IPS-20b (cell line): ENCODE measurements at regions not wholly inside any gene's neighbourhood (a gene's known extent, or its start where the extent isn't known, plus 50 kb on each side); places are given as distances from the start of the nearest gene placed in this dataset.

ENCODE experiments used
- H3K27ac ChIP-seq: one replicate; pipeline ENCODE4 v1.5.1; 2013; ENCODE audit warnings: low read length
- H3K27me3 ChIP-seq: 2 replicates; pipeline ENCODE4 v1.6.1; 2013; ENCODE audit warnings: mild to moderate bottlenecking, low read length, inconsistent platforms; ENCODE audit not compliant: insufficient read depth
- H3K36me3 ChIP-seq: 2 replicates; pipeline ENCODE4 v1.6.1; 2013; ENCODE audit warnings: low read depth, mild to moderate bottlenecking, inconsistent platforms, low read length, moderate library complexity; ENCODE audit not compliant: insufficient read depth
- H3K4me1 ChIP-seq: 2 replicates; pipeline ENCODE4 v1.6.1; 2013; ENCODE audit warnings: mild to moderate bottlenecking, control low read depth, inconsistent platforms, low read length, moderate library complexity; ENCODE audit not compliant: insufficient read depth
- H3K4me3 ChIP-seq: 2 replicates; pipeline ENCODE4 v1.5.1; 2013; ENCODE audit warnings: mild to moderate bottlenecking, low read length, inconsistent platforms
- H3K9ac ChIP-seq: 2 replicates; pipeline ENCODE4 v1.6.1; 2013; ENCODE audit warnings: low read depth, mild to moderate bottlenecking, inconsistent platforms, low read length, moderate library complexity
- H3K9me3 ChIP-seq: 2 replicates; pipeline ENCODE4 v1.6.1; 2013; ENCODE audit warnings: mild to moderate bottlenecking, low read depth, low read length, inconsistent platforms; ENCODE audit not compliant: insufficient read depth

GRCh38 chr2:66691031-66691965 lies 256.4 kb downstream of the MEIS1 start:
- Histone ChIP-seq H3K27ac (no peak overlapping the region), H3K36me3 (no peaks in the 10 kb centered on the region), H3K4me3 (peak overlapping the region; percentile 53), H3K27me3 (no peaks in the 10 kb centered on the region), H3K4me1 (peaks cover 48% of the 10 kb centered on the region; the same call in 1 of the 2 replicates), H3K9ac (peak overlapping the region; percentile 10; the same call in 1 of the 2 replicates), H3K9me3 (no peaks in the 10 kb centered on the region)

DNA sequence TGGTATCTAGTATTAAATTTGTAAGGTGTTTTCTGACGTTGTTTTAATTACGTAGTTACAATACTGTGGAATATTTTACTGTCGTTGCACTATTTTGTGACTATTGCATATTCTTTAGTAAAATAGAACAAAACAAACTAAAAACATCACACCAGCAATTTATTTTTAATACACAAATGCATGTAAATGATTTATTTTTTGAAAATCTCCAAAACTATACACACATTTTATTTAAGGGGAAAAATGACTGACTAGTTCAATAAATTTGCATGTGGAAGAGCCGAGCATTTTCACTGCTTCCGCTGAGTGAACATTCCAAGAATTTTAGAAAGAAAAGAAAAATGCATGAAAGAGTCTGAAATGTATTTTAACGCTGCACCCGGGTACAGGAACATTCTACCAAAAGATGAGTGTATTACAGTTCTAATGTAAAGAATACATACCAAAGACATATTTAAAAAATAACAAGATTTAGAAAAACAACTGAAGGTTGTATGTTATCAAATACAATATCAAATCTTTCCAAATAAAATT lies 257.7 kb downstream of the MEIS1 start:
- H3K4me1 ChIP-seq, result peaks cover 38% of the 10 kb centered on the region; the same call in 1 of the 2 replicates
- no peak overlapping the region for H3K9ac ChIP-seq
- no peak overlapping the region for H3K27ac ChIP-seq
- H3K27me3 ChIP-seq, result no peaks in the 10 kb centered on the region
- no peak overlapping the region for H3K4me3 ChIP-seq
- H3K36me3 ChIP-seq, result no peaks in the 10 kb centered on the region
- H3K9me3 ChIP-seq, result no peaks in the 10 kb centered on the region

- Histone ChIP-seq H3K4me3 (no peak overlapping the region), H3K27ac (no peak overlapping the region), H3K9me3 (no peaks in the 10 kb centered on the region), H3K36me3 (no peaks in the 10 kb centered on the region), H3K9ac (no peak overlapping the region), H3K27me3 (no peaks in the 10 kb centered on the region), H3K4me1 (peaks cover 45% of the 10 kb centered on the region; the same call in 1 of the 2 replicates)
These were observed 258.4 kb downstream of the MEIS1 start for GRCh38 chr2:66693076-66693965.

DNA sequence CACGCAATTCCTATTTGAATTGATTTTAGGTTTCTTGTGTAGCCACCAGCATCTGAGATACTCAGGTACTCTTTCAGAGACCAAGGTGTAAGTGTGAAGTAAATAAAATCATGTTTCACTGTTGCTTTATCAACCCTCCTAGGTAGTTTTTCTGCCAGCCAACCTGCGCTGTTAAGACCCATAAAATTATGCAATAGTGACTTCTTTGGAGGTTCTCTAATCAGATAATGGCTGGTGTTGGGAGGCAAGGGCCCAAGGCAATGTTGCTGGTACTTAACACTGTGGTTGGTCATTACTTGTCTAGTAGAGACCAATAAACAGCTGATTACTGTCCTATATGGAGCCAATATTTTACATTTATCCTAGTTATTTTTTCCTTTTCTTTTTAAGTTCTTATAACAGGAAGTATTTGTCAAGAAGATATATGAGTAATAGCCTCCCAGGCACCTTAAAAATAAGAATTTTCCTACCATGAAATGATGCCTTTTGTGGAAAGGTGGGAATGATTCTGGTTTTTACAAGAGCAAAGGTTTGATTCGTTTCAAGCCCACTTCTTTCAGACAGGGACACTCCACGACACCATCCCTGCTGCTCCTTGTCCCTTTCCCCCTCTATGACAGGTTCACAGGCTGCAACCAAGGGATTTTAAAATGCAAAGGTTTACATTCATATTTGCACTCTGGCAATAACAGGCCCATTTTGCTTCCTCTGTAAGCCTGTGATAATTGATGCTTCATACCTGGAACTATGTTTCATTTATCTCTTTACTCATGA lies 259.3 kb downstream of the MEIS1 start:
- Histone ChIP-seq H3K27me3 (no peaks in the 10 kb centered on the region), H3K9ac (no peak overlapping the region), H3K9me3 (no peaks in the 10 kb centered on the region), H3K36me3 (no peaks in the 10 kb centered on the region), H3K4me1 (peaks cover 53% of the 10 kb centered on the region), H3K27ac (no peak overlapping the region), H3K4me3 (no peak overlapping the region)

DNA sequence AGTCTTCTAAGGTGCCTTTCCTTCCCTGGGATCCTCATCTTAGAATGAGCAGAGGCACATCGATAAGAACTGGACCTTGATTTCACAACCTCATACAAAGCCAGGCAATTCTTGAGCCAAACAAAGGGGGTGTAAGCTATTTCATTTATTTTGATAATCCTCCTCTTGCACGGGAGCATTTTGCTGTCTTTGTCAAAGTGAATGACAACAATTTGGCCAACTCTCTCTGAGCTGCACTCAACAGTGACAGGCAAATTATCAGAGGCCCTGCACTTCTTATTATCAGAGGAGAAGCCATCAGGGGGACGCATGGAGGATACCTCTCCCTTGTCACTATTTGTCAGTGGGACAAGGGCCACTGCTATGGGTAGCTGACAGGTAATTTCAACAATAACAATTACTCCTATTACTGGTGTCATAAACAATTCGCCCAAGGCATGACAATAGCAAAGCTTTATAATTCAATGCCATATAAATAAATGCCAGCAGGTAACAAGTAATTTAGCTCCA lies 260.4 kb downstream of the MEIS1 start:
- peaks cover 55% of the 10 kb centered on the region for H3K4me1 ChIP-seq
- H3K27ac ChIP-seq, result no peak overlapping the region
- no peaks in the 10 kb centered on the region for H3K36me3 ChIP-seq
- no peaks in the 10 kb centered on the region for H3K27me3 ChIP-seq
- no peak overlapping the region for H3K4me3 ChIP-seq
- no peaks in the 10 kb centered on the region for H3K9me3 ChIP-seq
- H3K9ac ChIP-seq, result no peak overlapping the region

- Histone ChIP-seq H3K9me3 (no peaks in the 10 kb centered on the region), H3K27ac (no peak overlapping the region), H3K27me3 (no peaks in the 10 kb centered on the region), H3K36me3 (no peaks in the 10 kb centered on the region), H3K4me3 (no peak overlapping the region), H3K9ac (no peak overlapping the region), H3K4me1 (peaks cover 51% of the 10 kb centered on the region)
These were observed 261.4 kb downstream of the MEIS1 start for GRCh38 chr2:66696374-66696773.

- H3K4me3 ChIP-seq, result no peak overlapping the region
- H3K9me3 ChIP-seq, result no peaks in the 10 kb centered on the region
- no peak overlapping the region for H3K27ac ChIP-seq
- no peak overlapping the region for H3K9ac ChIP-seq
- no peaks in the 10 kb centered on the region for H3K27me3 ChIP-seq
- H3K36me3 ChIP-seq, result no peaks in the 10 kb centered on the region
- H3K4me1 ChIP-seq, result peaks cover 48% of the 10 kb centered on the region
These were observed 262.0 kb downstream of the MEIS1 start for GRCh38 chr2:66696886-66697285.

DNA sequence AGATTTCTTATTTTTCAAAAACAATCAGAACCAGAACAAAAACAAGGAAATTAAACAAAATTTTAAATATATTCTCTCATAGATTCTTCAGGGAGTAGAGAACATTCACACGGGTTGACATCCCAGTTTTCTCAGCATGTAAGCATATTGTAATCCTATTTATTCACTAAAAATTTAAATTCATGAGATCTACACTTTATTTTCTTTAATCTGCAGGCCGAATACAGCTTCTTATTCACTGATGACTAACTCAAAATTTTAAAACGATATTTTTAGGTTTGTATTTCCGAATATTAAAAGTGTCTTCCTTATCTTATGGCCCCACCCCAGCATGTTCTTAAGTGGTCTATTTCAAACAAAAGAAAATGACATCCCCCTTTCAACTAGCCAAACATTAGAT lies 262.4 kb downstream of the MEIS1 start:
- Histone ChIP-seq H3K36me3 (no peaks in the 10 kb centered on the region), H3K9me3 (no peaks in the 10 kb centered on the region), H3K9ac (no peak overlapping the region), H3K4me3 (no peak overlapping the region), H3K27me3 (no peaks in the 10 kb centered on the region), H3K4me1 (peaks cover 44% of the 10 kb centered on the region), H3K27ac (no peak overlapping the region)

DNA sequence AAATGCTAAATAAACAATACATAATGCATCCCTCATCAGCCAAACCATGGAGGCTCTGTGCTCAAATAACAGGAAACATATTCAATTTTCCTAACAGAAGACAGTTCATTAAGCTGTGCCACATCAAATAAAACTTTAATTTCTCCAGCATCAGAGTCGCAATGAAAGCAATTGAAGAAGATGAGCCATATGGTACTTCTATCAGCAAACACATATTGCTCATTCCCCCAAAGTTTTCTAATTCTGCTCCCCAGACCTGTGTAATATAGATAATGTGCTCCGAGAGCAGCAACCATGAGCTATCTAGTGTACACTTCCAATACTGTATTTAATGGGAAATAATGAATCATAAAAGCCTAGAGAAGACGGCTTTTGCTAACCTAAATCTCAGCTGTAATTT lies 263.2 kb downstream of the MEIS1 start:
- Histone ChIP-seq H3K27me3 (no peaks in the 10 kb centered on the region), H3K4me3 (no peak overlapping the region), H3K27ac (no peak overlapping the region), H3K36me3 (no peaks in the 10 kb centered on the region), H3K9ac (no peak overlapping the region; the same call in 1 of the 2 replicates), H3K9me3 (no peaks in the 10 kb centered on the region), H3K4me1 (peaks cover 38% of the 10 kb centered on the region)

GRCh38 chr2:66698576-66699239 lies 263.8 kb downstream of the MEIS1 start:
- Histone ChIP-seq H3K4me3 (no peak overlapping the region), H3K36me3 (no peaks in the 10 kb centered on the region), H3K4me1 (peaks cover 32% of the 10 kb centered on the region), H3K27ac (no peak overlapping the region), H3K27me3 (no peaks in the 10 kb centered on the region), H3K9me3 (no peaks in the 10 kb centered on the region), H3K9ac (no peak overlapping the region)
